Mesendoderm (in vitro differentiated cells): ENCODE measurements at regions not wholly inside any gene's neighbourhood (a gene's known extent, or its start where the extent isn't known, plus 50 kb on each side); places are given as distances from the start of the nearest gene placed in this dataset.
"Not testable (repeated sequence)": the region's sequence is repeated elsewhere in the genome, so short reads cannot be mapped to it uniquely, and the experiment has no call there.

ENCODE experiments used
- DNase-seq: peaks from one replicate; pipeline ENCODE4 v3.0.0; 2013
- H2AK5ac ChIP-seq: 2 replicates; pipeline ENCODE4 v1.6.1; 2013; ENCODE audit warnings: low read length, inconsistent platforms
- H2BK120ac ChIP-seq: 2 replicates; pipeline ENCODE4 v1.6.1; 2013; ENCODE audit warnings: low read depth, mild to moderate bottlenecking, low read length, moderate library complexity, mixed read lengths
- H2BK15ac ChIP-seq: replicated peaks from 2 replicates; pipeline ENCODE4 v1.6.1; 2013; ENCODE audit warnings: low read depth, mild to moderate bottlenecking, moderate library complexity
- H2BK5ac ChIP-seq: 2 replicates; pipeline ENCODE4 v1.6.1; 2013; ENCODE audit warnings: low read length, inconsistent platforms
- H3K18ac ChIP-seq: 2 replicates; pipeline ENCODE4 v1.6.1; 2013; ENCODE audit warnings: mild to moderate bottlenecking, low read length, mixed read lengths
- H3K23ac ChIP-seq: one replicate; pipeline ENCODE4 v1.6.1; 2013; ENCODE audit warnings: low read length
- H3K27ac ChIP-seq: 2 replicates; pipeline ENCODE4 v1.5.1; 2013; ENCODE audit warnings: low read depth, mild to moderate bottlenecking, inconsistent platforms, low read length, moderate library complexity
- H3K27me3 ChIP-seq: 2 replicates; pipeline ENCODE4 v1.6.1; 2013; ENCODE audit warnings: low read length, control low read depth, mild to moderate bottlenecking, inconsistent platforms; ENCODE audit not compliant: insufficient read depth, poor library complexity
- H3K36me3 ChIP-seq: 2 replicates; pipeline ENCODE4 v1.6.1; 2013; ENCODE audit warnings: low read length, inconsistent platforms; ENCODE audit not compliant: control insufficient read depth, insufficient read depth
- H3K4ac ChIP-seq: one replicate; pipeline ENCODE4 v1.6.1; 2013; ENCODE audit warnings: low read depth, mild to moderate bottlenecking, low read length, moderate library complexity
- H3K4me1 ChIP-seq: 2 replicates; pipeline ENCODE4 v1.6.1; 2013; ENCODE audit warnings: low read depth, low read length, inconsistent platforms; ENCODE audit not compliant: control insufficient read depth
- H3K4me2 ChIP-seq: 2 replicates; pipeline ENCODE4 v1.6.1; 2013; ENCODE audit warnings: low read length
- H3K4me3 ChIP-seq: 2 replicates; pipeline ENCODE4 v1.5.1; 2013; ENCODE audit warnings: mild to moderate bottlenecking, low read length
- H3K56ac ChIP-seq: one replicate; pipeline ENCODE4 v1.6.1; 2013; ENCODE audit warnings: low read length
- H3K79me1 ChIP-seq: 2 replicates; pipeline ENCODE4 v1.6.1; 2013; ENCODE audit warnings: low read length, inconsistent platforms
- H3K79me2 ChIP-seq: 2 replicates; pipeline ENCODE4 v1.6.1; 2013; ENCODE audit warnings: mild to moderate bottlenecking, low read length; ENCODE audit not compliant: control insufficient read depth, insufficient read depth
- H3K9ac ChIP-seq: 2 replicates; pipeline ENCODE4 v1.6.1; 2013; ENCODE audit warnings: low read length, inconsistent platforms
- H4K5ac ChIP-seq: one replicate; pipeline ENCODE4 v1.6.1; 2013; ENCODE audit warnings: low read length
- H4K8ac ChIP-seq: one replicate; pipeline ENCODE4 v1.6.1; 2013; ENCODE audit warnings: low read depth, mild to moderate bottlenecking, control low read depth, low read length, moderate library complexity
- WGBS: extraction: QIAGEN DNeasy Blood & Tissue Kit; methylation state at CpG from one replicate; pipeline ENCODE4 v1.1.7; 2013; ENCODE audit warnings: low lambda C conversion rate, missing lambda C conversion rate; ENCODE audit not compliant: insufficient coverage; ENCODE audit errors: extremely low coverage; 5-methylcytosine and 5-hydroxymethylcytosine counted together

DNA sequence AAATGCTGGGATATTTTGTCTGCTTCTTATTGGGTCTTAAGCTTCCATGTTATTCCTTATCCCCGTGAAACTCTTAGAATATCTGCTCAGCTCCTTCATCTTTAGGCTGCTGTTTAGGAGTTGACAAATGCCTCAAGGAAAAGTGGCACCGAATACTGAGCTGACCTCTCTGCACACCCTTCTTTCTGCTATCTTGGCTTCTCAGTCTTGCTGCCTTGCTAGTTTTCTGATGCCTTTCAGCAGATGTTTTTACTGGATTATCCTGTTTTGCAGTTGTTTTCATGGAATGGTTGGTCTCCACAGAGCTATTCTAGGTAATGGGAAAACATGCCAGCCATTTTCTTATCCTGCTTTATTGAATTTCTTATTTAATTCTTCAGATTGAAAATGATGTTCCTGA is 86.3 kb downstream of the GYPE start:
- Histone ChIP-seq H3K4me1 (no peaks in the 10 kb centered on the region), H2BK15ac (no peak overlapping the region), H3K4me2 (no peak overlapping the region), H2BK120ac (no peak overlapping the region), H3K27me3 (no peaks in the 10 kb centered on the region), H2AK5ac (no peak overlapping the region), H3K79me1 (no peaks in the 10 kb centered on the region), H2BK5ac (no peak overlapping the region), H3K56ac (no peak overlapping the region), H3K18ac (no peak overlapping the region), H3K79me2 (no peaks in the 10 kb centered on the region), H4K5ac (no peak overlapping the region), H3K4me3 (no peak overlapping the region), H3K4ac (no peak overlapping the region), H4K8ac (no peak overlapping the region), H3K27ac (no peak overlapping the region), H3K23ac (no peak overlapping the region), H3K9ac (no peak overlapping the region), H3K36me3 (no peaks in the 10 kb centered on the region)
- no peak for DNase-seq
- no CpG with 5 or more reads among the region's 2 CpGs for WGBS

- WGBS: no CpG with 5 or more reads among the region's 1 CpG
- H2AK5ac ChIP-seq, H2BK120ac ChIP-seq, H3K56ac ChIP-seq, H2BK15ac ChIP-seq, H3K4me3 ChIP-seq, H3K27me3 ChIP-seq, H3K4me2 ChIP-seq, H3K4me1 ChIP-seq, DNase-seq, H4K5ac ChIP-seq, H3K27ac ChIP-seq, H3K4ac ChIP-seq, H3K23ac ChIP-seq, H3K79me1 ChIP-seq, H2BK5ac ChIP-seq, H3K36me3 ChIP-seq, H3K9ac ChIP-seq, H3K18ac ChIP-seq, H4K8ac ChIP-seq, H3K79me2 ChIP-seq: not testable (repeated sequence)
These were observed 87.5 kb downstream of the GYPE start for GRCh38 chr4:143817866-143818265.

GRCh38 chr4:143815375-143815774 is 90.0 kb downstream of the GYPE start:
- not testable (repeated sequence) for H3K56ac ChIP-seq, H3K4ac ChIP-seq, H3K23ac ChIP-seq, H3K4me3 ChIP-seq, H2BK15ac ChIP-seq, H2BK120ac ChIP-seq, H3K27me3 ChIP-seq, H3K79me2 ChIP-seq, H3K4me2 ChIP-seq, H4K8ac ChIP-seq, H4K5ac ChIP-seq, H3K79me1 ChIP-seq, H3K4me1 ChIP-seq, H3K27ac ChIP-seq, H3K9ac ChIP-seq, H3K36me3 ChIP-seq, H2BK5ac ChIP-seq, H3K18ac ChIP-seq, H2AK5ac ChIP-seq
- DNase-seq: peak; percentile 4

DNA sequence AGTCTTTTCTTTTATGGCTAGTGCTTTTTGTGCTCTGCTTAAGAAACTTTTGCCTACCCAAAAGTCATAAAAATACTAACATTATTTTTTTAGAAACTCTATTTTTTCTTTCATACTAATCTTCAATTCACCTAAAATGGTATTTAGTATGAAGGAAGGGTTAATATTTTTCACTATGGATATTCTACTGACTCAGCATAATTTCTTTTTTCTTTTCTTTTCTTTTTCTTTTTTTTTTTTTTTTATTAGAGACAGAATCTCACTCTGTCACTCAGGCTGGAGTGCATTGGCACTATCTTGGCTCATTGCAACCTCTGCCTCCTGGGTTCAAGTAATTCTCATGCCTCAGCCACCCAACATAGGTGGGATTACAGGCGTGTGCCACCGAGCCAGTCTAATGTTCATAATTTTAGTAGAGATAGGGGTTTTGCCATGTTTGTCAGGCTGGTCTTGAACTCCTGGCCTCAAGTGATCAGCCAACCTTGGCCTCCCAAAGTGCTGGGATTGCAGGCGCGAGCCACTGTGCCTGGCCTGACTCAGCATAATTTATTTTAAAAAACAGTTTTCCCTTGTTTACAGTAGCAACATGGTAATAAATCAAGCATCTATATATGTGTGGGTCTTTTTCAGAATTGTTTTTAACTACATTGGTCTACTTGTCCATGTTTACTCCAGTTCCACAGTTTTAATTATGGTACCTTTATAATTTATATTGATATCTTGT is 91.8 kb downstream of the GYPE start:
- no CpG with 5 or more reads among the region's 4 CpGs for WGBS
- H3K27me3 ChIP-seq: not testable (repeated sequence)

DNA sequence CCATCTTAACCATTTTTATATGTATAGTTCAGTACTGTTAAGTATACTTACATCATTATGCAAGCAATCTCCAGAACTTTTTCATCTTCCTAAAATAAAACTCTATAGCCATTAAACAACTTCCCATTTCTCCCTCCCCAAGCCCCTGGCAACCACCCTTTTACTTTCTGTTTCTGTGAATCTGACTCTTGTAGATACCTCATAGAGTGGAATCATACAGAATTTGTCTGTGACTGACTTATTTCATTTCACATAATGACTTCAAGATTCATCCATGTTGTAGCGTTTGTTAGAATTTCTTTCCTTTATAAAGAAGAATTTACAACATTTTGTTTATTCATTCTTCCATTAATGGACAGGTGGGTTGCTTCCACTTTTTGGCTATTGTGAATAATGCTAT is 91.2 kb upstream of the FREM3 start:
- H3K9ac ChIP-seq, H2AK5ac ChIP-seq, H4K8ac ChIP-seq, H3K4ac ChIP-seq, H3K4me1 ChIP-seq, H3K36me3 ChIP-seq, H3K4me3 ChIP-seq, H3K27me3 ChIP-seq, H3K56ac ChIP-seq, H3K79me2 ChIP-seq, H3K23ac ChIP-seq, H2BK5ac ChIP-seq, DNase-seq, H2BK15ac ChIP-seq, H3K18ac ChIP-seq, H3K79me1 ChIP-seq, H3K4me2 ChIP-seq, H2BK120ac ChIP-seq, H4K5ac ChIP-seq, H3K27ac ChIP-seq: not testable (repeated sequence)
- no CpG with 5 or more reads among the region's 1 CpG for WGBS

More for the DNA sequence above, 91.8 kb downstream of the GYPE start:
- not testable (repeated sequence) for H3K79me2 ChIP-seq, H3K27ac ChIP-seq, H3K4me1 ChIP-seq, H2BK5ac ChIP-seq, H3K4me3 ChIP-seq, H3K4ac ChIP-seq, H3K9ac ChIP-seq, H3K56ac ChIP-seq, H3K36me3 ChIP-seq, H2AK5ac ChIP-seq, DNase-seq, H3K18ac ChIP-seq, H3K79me1 ChIP-seq, H2BK15ac ChIP-seq, H3K23ac ChIP-seq, H4K8ac ChIP-seq, H4K5ac ChIP-seq, H2BK120ac ChIP-seq, H3K4me2 ChIP-seq

GRCh38 chr4:143790425-143790824 is 90.0 kb upstream of the FREM3 start:
- not testable (repeated sequence) for H3K23ac ChIP-seq, H3K4me1 ChIP-seq, H3K4me3 ChIP-seq, H3K18ac ChIP-seq, H3K79me2 ChIP-seq, H4K5ac ChIP-seq, H3K4ac ChIP-seq, H3K56ac ChIP-seq, H3K4me2 ChIP-seq, H3K9ac ChIP-seq, H2BK5ac ChIP-seq, H3K27me3 ChIP-seq, DNase-seq, H4K8ac ChIP-seq, H3K36me3 ChIP-seq, H2BK120ac ChIP-seq, H2BK15ac ChIP-seq, H2AK5ac ChIP-seq, H3K27ac ChIP-seq, H3K79me1 ChIP-seq
- WGBS: no CpG with 5 or more reads among the region's 3 CpGs
